LNCAP (cell line): ENCODE measurements at regions not wholly inside any gene's neighbourhood (a gene's known extent, or its start where the extent isn't known, plus 50 kb on each side); places are given as distances from the start of the nearest gene placed in this dataset.
A peak's percentile ranks its signal among the peaks of the same experiment; 100 is the strongest.

ENCODE experiments used
- TF ChIP-seq, protein P1 (sequence below): fragments of 450-650 bp; IDR thresholded peaks from 2 replicates; pipeline ENCODE4 v1.5.1; 2017; ENCODE audit warnings: mild to moderate bottlenecking

DNA sequence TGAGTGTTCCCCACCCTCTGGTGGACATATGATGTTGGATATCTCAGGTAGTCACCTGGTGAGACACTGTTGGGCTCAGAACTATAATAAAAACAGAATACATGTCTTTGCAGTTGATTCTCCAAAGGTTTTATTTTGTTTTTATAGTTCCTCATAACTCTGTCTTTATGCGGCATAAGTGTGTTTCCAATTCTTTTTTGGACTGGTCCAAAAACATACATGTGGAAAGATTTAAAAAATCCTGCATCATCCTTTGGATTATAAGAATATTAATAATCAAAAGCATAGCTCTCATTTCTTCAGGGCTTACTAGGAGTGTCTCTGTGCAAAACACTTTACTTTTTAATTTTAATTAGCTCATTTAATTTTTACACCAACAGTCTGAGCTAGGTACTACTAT is 71.0 kb upstream of the ANKRD34C start:
- TF ChIP-seq, protein P1, sequence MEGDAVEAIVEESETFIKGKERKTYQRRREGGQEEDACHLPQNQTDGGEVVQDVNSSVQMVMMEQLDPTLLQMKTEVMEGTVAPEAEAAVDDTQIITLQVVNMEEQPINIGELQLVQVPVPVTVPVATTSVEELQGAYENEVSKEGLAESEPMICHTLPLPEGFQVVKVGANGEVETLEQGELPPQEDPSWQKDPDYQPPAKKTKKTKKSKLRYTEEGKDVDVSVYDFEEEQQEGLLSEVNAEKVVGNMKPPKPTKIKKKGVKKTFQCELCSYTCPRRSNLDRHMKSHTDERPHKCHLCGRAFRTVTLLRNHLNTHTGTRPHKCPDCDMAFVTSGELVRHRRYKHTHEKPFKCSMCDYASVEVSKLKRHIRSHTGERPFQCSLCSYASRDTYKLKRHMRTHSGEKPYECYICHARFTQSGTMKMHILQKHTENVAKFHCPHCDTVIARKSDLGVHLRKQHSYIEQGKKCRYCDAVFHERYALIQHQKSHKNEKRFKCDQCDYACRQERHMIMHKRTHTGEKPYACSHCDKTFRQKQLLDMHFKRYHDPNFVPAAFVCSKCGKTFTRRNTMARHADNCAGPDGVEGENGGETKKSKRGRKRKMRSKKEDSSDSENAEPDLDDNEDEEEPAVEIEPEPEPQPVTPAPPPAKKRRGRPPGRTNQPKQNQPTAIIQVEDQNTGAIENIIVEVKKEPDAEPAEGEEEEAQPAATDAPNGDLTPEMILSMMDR, result no peak

DNA sequence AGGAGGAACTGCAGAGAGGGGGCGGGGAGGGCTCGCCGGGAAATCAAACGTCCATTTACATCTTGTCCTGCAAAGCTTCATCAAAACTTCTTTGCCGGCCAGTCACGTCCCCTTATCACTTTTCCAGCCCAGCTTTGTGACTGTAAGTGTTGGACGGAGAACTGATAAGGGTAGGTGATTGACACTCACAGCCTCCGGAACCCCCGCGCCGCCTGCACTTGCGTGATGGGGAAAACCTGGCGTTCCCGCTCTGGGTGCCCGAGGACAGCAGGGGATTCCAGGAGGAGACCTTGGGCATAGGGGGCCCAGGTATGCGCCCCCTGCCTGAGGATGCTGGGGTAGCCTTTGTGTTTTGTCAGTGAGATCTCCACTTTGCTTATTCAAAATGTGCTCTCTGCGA is 72.8 kb upstream of the ANKRD34C start:
- TF ChIP-seq, protein P1, result no peak

DNA sequence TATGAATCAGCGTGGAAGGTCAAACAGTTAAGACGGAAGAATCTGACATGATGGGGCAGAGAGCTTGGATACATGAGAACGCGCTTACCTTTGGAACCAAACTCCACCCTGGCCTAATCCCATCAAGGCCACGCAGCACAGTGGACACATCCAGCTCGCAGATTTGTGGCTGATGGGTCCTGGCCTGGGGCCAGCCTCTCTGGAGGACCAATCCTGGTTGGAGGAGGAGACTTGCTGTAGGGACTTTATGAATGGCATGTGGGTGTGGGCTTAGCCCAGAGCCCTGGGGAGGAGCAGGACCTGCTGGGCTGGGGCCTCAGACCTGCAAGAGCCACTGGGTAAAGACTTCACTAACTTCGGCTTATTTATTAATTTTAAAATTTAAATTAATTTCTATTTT is 73.4 kb upstream of the ANKRD34C start:
- TF ChIP-seq, protein P1, result no peak

DNA sequence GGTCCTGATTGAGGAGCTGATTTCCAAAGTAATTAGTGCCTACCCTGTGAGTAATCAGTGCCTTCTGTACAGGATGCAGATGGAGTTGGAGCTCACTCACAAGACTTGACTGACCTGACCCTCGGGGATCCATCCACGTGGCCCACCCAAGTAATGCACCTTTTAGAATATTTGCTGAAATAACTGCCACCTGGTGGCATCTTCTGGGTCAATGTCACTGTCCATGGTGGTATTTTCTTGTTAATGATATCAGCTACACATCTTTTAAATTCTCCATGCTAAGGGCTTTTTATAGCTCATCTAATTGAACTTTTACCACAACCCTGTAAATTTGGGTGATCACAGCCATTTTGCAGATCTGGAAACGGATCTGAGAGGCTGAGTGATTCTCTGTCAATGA is 74.3 kb upstream of the ANKRD34C start:
- TF ChIP-seq, protein P1, result peak; percentile 25; the same call in 1 of the 2 replicates

DNA sequence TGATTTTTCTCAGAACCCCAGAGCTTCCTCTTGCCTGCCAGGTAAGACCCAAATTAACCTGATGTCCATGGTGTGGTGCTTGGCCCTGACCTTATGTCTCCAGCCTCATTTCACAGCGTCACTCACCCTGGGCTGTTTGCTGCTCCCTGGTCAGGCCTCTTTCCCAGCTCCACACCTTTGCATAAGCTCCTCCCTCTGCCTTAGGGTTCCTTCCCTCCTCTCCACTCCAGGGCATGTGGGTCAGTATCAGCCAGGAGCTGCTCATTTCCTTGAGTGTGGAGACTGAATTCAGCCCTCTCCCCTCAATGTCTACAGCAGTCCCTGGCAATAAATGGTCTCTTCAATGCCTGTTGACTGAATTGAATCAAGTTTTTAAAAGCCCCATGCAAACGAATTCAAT is 75.6 kb upstream of the ANKRD34C start:
- TF ChIP-seq, protein P1, result no peak

DNA sequence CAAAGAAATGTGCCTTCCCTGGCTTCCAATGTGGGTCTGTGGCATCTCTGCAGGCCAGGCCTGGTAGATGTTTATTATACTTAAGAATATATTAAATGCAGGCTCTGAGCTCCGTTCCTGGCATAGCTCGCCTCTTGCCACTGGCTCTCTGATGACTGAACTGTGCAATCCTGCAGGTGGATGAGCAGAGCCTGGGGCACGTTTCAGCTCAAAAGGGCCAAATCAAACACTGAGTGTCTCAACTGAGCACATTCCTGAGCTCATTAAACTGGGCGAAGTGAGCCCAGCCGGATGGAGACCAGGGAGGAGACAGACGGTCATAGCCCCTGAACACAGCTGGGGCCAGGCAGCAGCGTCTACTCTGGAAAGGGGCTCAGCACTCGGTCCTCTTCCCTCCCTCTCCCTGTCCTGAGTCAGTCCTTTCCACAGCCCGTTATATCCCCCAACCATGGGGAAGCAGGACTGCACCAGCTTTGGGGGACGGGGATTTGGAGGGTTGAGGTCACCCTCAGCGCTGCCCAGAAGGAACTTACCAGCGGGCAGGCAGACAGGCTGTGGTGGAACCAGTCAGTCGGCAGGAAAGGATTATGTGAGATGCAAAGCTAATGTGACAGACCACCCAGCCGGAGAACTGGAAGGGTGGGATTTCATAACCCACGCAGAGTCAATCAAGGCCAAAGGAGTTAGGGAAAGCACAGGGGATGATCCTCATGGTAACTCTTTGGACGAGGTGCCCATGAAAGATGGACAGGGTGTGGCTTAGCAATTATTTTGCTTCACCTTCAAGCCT is 77.4 kb upstream of the ANKRD34C start:
- TF ChIP-seq, protein P1, result no peak

DNA sequence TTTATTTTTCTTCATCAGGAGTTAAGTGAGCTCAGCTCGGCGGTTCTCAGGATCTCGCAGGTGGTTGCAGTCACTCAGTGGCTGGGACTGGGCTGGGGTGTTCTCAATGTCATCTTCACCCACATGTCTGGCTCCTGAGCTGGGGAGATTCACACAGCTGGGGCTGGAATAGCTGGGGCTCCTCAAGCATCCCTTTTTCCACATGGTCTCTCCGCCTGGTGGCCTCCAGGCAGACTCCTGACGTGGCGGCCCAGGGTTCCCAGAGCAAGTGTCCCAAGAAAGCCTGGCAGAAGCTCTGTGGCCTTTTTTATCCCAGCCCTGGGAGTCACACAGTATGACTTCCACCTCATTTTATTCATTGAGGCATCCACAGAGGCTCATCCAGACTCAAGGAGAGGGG is 84.1 kb upstream of the ANKRD34C start:
- TF ChIP-seq, protein P1, result no peak

DNA sequence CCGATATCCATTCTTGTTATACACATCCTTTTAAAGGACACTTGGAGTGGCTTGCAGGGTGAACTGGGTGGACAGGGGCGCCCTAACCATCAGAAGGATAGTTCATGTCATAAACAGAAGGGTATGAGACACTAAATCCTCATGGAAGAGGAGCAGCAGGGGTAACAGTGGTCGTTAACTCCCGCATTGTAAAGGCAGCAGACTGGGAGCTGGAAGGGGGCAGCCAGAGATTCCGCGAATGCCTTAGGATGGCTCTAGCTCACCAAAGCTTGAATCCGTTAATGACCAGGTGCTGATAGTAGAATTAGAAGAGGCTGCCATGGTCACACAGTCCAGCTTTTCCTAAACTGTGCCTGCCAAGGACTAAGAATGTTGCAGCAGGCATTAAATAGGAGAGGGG is 85.2 kb upstream of the ANKRD34C start:
- TF ChIP-seq, protein P1, result no peak
